ENCODE measurements at regions not wholly inside any gene's neighbourhood (a gene's known extent, or its start where the extent isn't known, plus 50 kb on each side); places are given as distances from the start of the nearest gene placed in this dataset.

DNA sequence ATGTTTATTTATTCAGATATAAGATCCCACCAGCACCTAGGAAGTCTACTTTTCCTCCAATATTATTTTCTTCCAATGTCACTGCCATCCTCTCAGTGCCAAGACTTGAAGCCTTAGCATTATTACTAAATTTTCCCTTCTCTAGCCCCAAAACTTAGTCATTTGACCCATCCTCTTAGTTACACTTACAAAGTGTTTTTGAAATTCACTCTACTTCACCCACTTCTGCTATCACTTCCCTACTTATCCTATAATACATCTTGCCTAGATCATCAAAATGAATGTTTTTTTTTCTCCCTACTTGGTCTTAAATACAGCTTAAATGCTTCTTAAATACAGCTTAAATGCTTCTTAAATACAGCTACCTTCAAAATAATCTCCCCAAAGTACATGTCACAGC is 376.6 kb downstream of the RSL24D1 start:
- TF ChIP-seq RCOR1 (IDR thresholded peaks at IDR 0.05; ENCODE audit: low read length) (no peak), MEF2A (IDR thresholded peaks at IDR 0.05; ENCODE audit: borderline replicate concordance, low read depth) (no peak)
- TF ChIP-seq, protein P1, sequence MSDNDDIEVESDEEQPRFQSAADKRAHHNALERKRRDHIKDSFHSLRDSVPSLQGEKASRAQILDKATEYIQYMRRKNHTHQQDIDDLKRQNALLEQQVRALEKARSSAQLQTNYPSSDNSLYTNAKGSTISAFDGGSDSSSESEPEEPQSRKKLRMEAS (IDR thresholded peaks at IDR 0.05; ENCODE audit: low read depth), result no peak
